GM21786 (cell line): ENCODE measurements at regions not wholly inside any gene's neighbourhood (a gene's known extent, or its start where the extent isn't known, plus 50 kb on each side); places are given as distances from the start of the nearest gene placed in this dataset.
"Not testable (repeated sequence)": the region's sequence is repeated elsewhere in the genome, so short reads cannot be mapped to it uniquely, and the experiment has no call there.

ENCODE experiments used
- ATAC-seq: cut with Tn5 transposase; IDR thresholded peaks from one replicate; pipeline ENCODE4 v1.9.1; 2021; ENCODE audit not compliant: unreplicated experiment

GRCh38 chr6:165010556-165011535 is 298.6 kb downstream of the C6orf118 start:
- ATAC-seq: no peak

- ATAC-seq: no peak
Observed at GRCh38 chr6:165008971-165009370, 300.4 kb downstream of the C6orf118 start.

- no peak for ATAC-seq
Observed at GRCh38 chr6:165002866-165003265, 306.5 kb downstream of the C6orf118 start.

- no peak for ATAC-seq
Observed at GRCh38 chr6:165002358-165002757, 307.0 kb downstream of the C6orf118 start.

- no peak for ATAC-seq
Observed at GRCh38 chr6:165001502-165002157, 307.8 kb downstream of the C6orf118 start.

- no peak for ATAC-seq
Observed at GRCh38 chr6:164998297-164998696, 311.1 kb downstream of the C6orf118 start.

- ATAC-seq: no peak
Observed at GRCh38 chr6:164996838-164997237, 312.6 kb downstream of the C6orf118 start.

- no peak for ATAC-seq
Observed at GRCh38 chr6:164991573-164991972, 317.8 kb downstream of the C6orf118 start.

- ATAC-seq: no peak
Observed at GRCh38 chr6:164990901-164991300, 318.5 kb downstream of the C6orf118 start.

GRCh38 chr6:164982389-164982788 is 327.0 kb downstream of the C6orf118 start:
- ATAC-seq: no peak

GRCh38 chr6:164967102-164967501 is 342.3 kb downstream of the C6orf118 start:
- no peak for ATAC-seq

GRCh38 chr6:164962805-164963204 is 346.6 kb downstream of the C6orf118 start:
- no peak for ATAC-seq

GRCh38 chr6:164947164-164947563 is 362.2 kb downstream of the C6orf118 start:
- ATAC-seq: no peak

- ATAC-seq: no peak
Observed at GRCh38 chr6:164942271-164942670, 367.1 kb downstream of the C6orf118 start.

GRCh38 chr6:164933238-164933794 is 376.1 kb downstream of the C6orf118 start:
- ATAC-seq: not testable (repeated sequence)

- no peak for ATAC-seq
Observed at GRCh38 chr6:164929408-164929977, 379.9 kb downstream of the C6orf118 start.

- no peak for ATAC-seq
Observed at GRCh38 chr6:164928728-164929407, 380.5 kb downstream of the C6orf118 start.

GRCh38 chr6:164928057-164928727 is 381.2 kb downstream of the C6orf118 start:
- no peak for ATAC-seq

GRCh38 chr6:164927288-164928056 is 381.9 kb downstream of the C6orf118 start:
- peak; percentile 89 for ATAC-seq

GRCh38 chr6:164926686-164927085 is 382.7 kb downstream of the C6orf118 start:
- ATAC-seq: no peak
